Effector memory CD8-positive, alpha-beta T cell (primary cell): ENCODE measurements at regions not wholly inside any gene's neighbourhood (a gene's known extent, or its start where the extent isn't known, plus 50 kb on each side); places are given as distances from the start of the nearest gene placed in this dataset.
"Not testable (repeated sequence)": the region's sequence is repeated elsewhere in the genome, so short reads cannot be mapped to it uniquely, and the experiment has no call there.

Source experiments
- ATAC-seq: fragments of 150-1000 bp; cut with Tn5 transposase; replicated peaks from 2 replicates; pipeline ENCODE4 v1.10.0; 2021; ENCODE audit warnings: mild to moderate bottlenecking, moderate library complexity
- DNase-seq, 3 experiments: peaks; one replicate each; pipeline ENCODE4 v3.0.0; 2021
- H3K27ac Mint-ChIP-seq, 2 donors: one replicate each; pipeline ENCODE4 v1.8.0; 2022; ENCODE audit warnings: mild to moderate bottlenecking in 2 of 2, mixed read lengths in 2 of 2, moderate library complexity in 2 of 2
- H3K27me3 Mint-ChIP-seq, 2 donors: one replicate each; pipeline ENCODE4 v1.8.0; 2022; ENCODE audit warnings: mixed read lengths in 2 of 2
- H3K36me3 Mint-ChIP-seq: one replicate; pipeline ENCODE4 v1.8.0; 2022; ENCODE audit warnings: mild to moderate bottlenecking, moderate library complexity, mixed read lengths; ENCODE audit not compliant: insufficient read depth
- H3K4me1 Mint-ChIP-seq, 2 donors: one replicate each; pipeline ENCODE4 v1.8.0; 2022; ENCODE audit warnings: low read depth in 2 of 2, mixed read lengths in 2 of 2
- H3K4me3 Mint-ChIP-seq, 2 donors: one replicate each; pipeline ENCODE4 v1.8.0; 2022; ENCODE audit warnings: mild to moderate bottlenecking in 2 of 2, mixed read lengths in 2 of 2, moderate library complexity in 2 of 2
- H3K9me3 Mint-ChIP-seq, 2 donors: one replicate each; pipeline ENCODE4 v1.8.0; 2022; ENCODE audit warnings: mixed read lengths in 2 of 2

DNA sequence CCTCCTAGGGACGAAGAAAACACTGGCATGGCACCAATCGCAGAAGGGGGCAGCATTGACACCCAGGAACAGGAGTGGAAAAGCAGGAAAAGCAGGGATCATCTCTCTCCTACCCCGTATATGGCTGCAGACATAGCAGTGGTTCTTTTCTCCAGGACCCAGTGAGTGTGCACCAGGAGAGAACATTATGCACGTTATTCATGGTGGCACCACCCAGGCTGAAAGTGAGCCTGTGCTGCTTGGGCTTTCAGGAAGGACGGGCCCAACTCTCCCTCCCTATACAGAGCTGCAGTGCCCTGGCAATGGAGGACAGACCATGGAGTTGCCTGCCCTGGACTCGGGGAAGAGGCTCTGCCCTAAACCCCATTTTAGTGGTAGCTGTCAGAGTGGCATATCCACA, 69.0 kb upstream of the FCGR1A start:
- H3K27ac Mint-ChIP-seq, H3K27me3 Mint-ChIP-seq, DNase-seq, H3K9me3 Mint-ChIP-seq, H3K4me3 Mint-ChIP-seq, ATAC-seq, H3K4me1 Mint-ChIP-seq: not testable (repeated sequence)
- H3K36me3 Mint-ChIP-seq, result peaks cover 11% of the 10 kb centered on the region

- ATAC-seq, H3K27ac Mint-ChIP-seq, H3K36me3 Mint-ChIP-seq, H3K27me3 Mint-ChIP-seq, H3K9me3 Mint-ChIP-seq, H3K4me3 Mint-ChIP-seq, DNase-seq, H3K4me1 Mint-ChIP-seq: not testable (repeated sequence)
Observed at GRCh38 chr1:149713952-149714351, 68.5 kb upstream of the FCGR1A start.

GRCh38 chr1:149724618-149725302, 57.7 kb upstream of the FCGR1A start:
- H3K4me1 Mint-ChIP-seq, H3K27me3 Mint-ChIP-seq, H3K36me3 Mint-ChIP-seq: not testable (repeated sequence)

GRCh38 chr1:149726688-149727087, 55.8 kb upstream of the FCGR1A start:
- H3K9me3 Mint-ChIP-seq, H3K4me3 Mint-ChIP-seq, ATAC-seq, DNase-seq, H3K27me3 Mint-ChIP-seq, H3K36me3 Mint-ChIP-seq, H3K4me1 Mint-ChIP-seq, H3K27ac Mint-ChIP-seq: not testable (repeated sequence)

More at GRCh38 chr1:149724618-149725302, 57.7 kb upstream of the FCGR1A start:
- H3K27ac Mint-ChIP-seq, H3K9me3 Mint-ChIP-seq, DNase-seq, ATAC-seq, H3K4me3 Mint-ChIP-seq: not testable (repeated sequence)

DNA sequence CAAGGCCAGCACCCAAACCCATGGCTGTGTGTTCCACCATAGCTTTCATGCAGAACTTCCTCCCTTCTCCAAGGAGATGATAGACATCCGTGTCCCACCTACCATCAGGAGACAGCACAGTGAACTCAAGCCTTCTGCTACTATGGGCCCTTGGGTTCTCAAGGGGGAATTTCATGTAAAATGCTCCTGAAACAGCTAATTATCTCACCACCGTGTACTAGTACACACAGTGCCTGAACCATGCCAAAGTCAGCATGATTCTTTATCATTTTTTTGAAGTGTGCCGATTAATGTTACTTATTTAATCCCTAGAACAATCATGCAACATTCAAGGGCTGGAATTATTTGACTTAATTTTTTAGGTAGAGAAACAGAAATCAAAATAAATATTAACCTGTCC, 53.9 kb upstream of the FCGR1A start:
- H3K27me3 Mint-ChIP-seq, ATAC-seq, H3K9me3 Mint-ChIP-seq, H3K4me3 Mint-ChIP-seq, H3K4me1 Mint-ChIP-seq, DNase-seq, H3K27ac Mint-ChIP-seq, H3K36me3 Mint-ChIP-seq: not testable (repeated sequence)
